H1 (cell line): ENCODE measurements at regions not wholly inside any gene's neighbourhood (a gene's known extent, or its start where the extent isn't known, plus 50 kb on each side); places are given as distances from the start of the nearest gene placed in this dataset.
"Not testable (repeated sequence)": the region's sequence is repeated elsewhere in the genome, so short reads cannot be mapped to it uniquely, and the experiment has no call there.

ENCODE experiments used
- CTCF ChIA-PET: fragments of 300-600 bp; sonication (Branson Sonifier 250); formaldehyde crosslinking; loops from one replicate; lab custom pipeline; 2021; ENCODE audit not compliant: partially characterized antibody; lab: Charles Lee
- POLR2A ChIA-PET: fragments of 300-600 bp; sonication (Branson Sonifier 250); formaldehyde crosslinking; loops from one replicate; lab custom pipeline; 2021; ENCODE audit warnings: inconsistent platforms; ENCODE audit not compliant: partially characterized antibody; lab: Charles Lee
- DNase-seq, 2 experiments: peaks; one replicate each; pipeline versions ENCODE4 v3.0.0 to v3.0.0-alpha.2; 2010 to 2022; ENCODE audit warnings: low spot score in 2 of 2, low read depth in 1 of 2, mixed read lengths in 1 of 2
- FAIRE-seq: peaks from 2 replicates; lab custom pipeline; 2011; peaks lifted over from hg19 to GRCh38; lab: Jason Lieb, UNC
- H2AFZ ChIP-seq: 2 replicates; pipeline ENCODE4 v1.8.1; 2012; ENCODE audit warnings: low read length, inconsistent platforms
- H2AK5ac ChIP-seq: 2 replicates; pipeline ENCODE4 v1.6.1; 2013; ENCODE audit warnings: low read depth, low read length
- H2BK120ac ChIP-seq: replicated peaks from 2 replicates; pipeline ENCODE3; 2013; ENCODE audit warnings: low read depth, low read length, inconsistent platforms
- H2BK12ac ChIP-seq: 2 replicates; pipeline ENCODE4 v1.6.1; 2013; ENCODE audit warnings: low read depth, low read length
- H2BK15ac ChIP-seq: 2 replicates; pipeline ENCODE4 v1.6.1; 2013; ENCODE audit warnings: low read length
- H2BK20ac ChIP-seq: 2 replicates; pipeline ENCODE4 v1.6.1; 2013; ENCODE audit warnings: low read length
- H2BK5ac ChIP-seq: 2 replicates; pipeline ENCODE4 v1.6.1; 2013; ENCODE audit warnings: low read depth, low read length
- H3K14ac ChIP-seq: 2 replicates; pipeline ENCODE4 v1.6.1; 2013; ENCODE audit warnings: inconsistent platforms; ENCODE audit not compliant: insufficient read length
- H3K18ac ChIP-seq: 2 replicates; pipeline ENCODE4 v1.6.1; 2013; ENCODE audit warnings: low read length; ENCODE audit errors: extremely low read depth
- H3K23ac ChIP-seq: 2 replicates; pipeline ENCODE4 v1.6.1; 2013; ENCODE audit warnings: inconsistent platforms; ENCODE audit not compliant: insufficient read length
- H3K23me2 ChIP-seq: 2 replicates; pipeline ENCODE4 v1.6.1; 2013; ENCODE audit warnings: low read depth, low read length
- H3K27ac ChIP-seq: 2 replicates; pipeline ENCODE4 v1.6.1; 2011; ENCODE audit warnings: low read depth, low read length, inconsistent platforms
- H3K27me3 ChIP-seq, 4 experiments: replicated peaks in 1 of 4; 1 replicate in 1 of 4; 2 replicates in 3 of 4; pipeline versions ENCODE4 v1.6.1 to v1.8.1; 2011 to 2013; ENCODE audit warnings: low read length in 3 of 4, mild to moderate bottlenecking in 3 of 4, inconsistent platforms in 2 of 4, mixed read lengths in 2 of 4, moderate library complexity in 1 of 4; ENCODE audit not compliant: control insufficient read depth in 3 of 4, insufficient read depth in 3 of 4; ENCODE audit errors: extremely low read depth in 1 of 4
- H3K36me3 ChIP-seq, 4 experiments: 2 replicates each; pipeline versions ENCODE4 v1.6.1 to v1.8.1; 2011 to 2013; ENCODE audit warnings: mild to moderate bottlenecking in 4 of 4, low read length in 3 of 4, moderate library complexity in 2 of 4, control low read depth in 1 of 4, inconsistent platforms in 1 of 4; ENCODE audit not compliant: insufficient read depth in 4 of 4, control insufficient read depth in 2 of 4
- H3K4ac ChIP-seq: replicated peaks from 2 replicates; pipeline ENCODE3; 2013; ENCODE audit warnings: low read length, low read depth, mixed read lengths, inconsistent platforms; ENCODE audit not compliant: insufficient read length
- H3K4me1 ChIP-seq, 4 experiments: replicated peaks in 1 of 4; 1 replicate in 1 of 4; 2 replicates in 3 of 4; pipeline versions ENCODE4 v1.6.1 to v1.8.1; 2011 to 2013; ENCODE audit warnings: low read length in 3 of 4, inconsistent platforms in 2 of 4, mixed read lengths in 1 of 4; ENCODE audit not compliant: insufficient read depth in 4 of 4, control insufficient read depth in 3 of 4
- H3K4me2 ChIP-seq, 2 experiments: 2 replicates each; pipeline versions ENCODE4 v1.6.1 to v1.8.1; 2011 to 2013; ENCODE audit warnings: low read depth in 2 of 2, low read length in 2 of 2, control low read depth in 1 of 2, inconsistent platforms in 1 of 2, mild to moderate bottlenecking in 1 of 2; ENCODE audit not compliant: insufficient read depth in 1 of 2
- H3K4me3 ChIP-seq, 4 experiments: fragments of 200-600, 300-600 bp in 1 of 4; sonication (generic), shearing (Covaris generic), sonication (Bioruptor Twin) in 1 of 4; 2 replicates each; pipeline versions ENCODE4 v1.5.1 to v1.8.1; 2011 to 2016; ENCODE audit warnings: low read length in 4 of 4, low read depth in 3 of 4, control low read depth in 2 of 4, inconsistent platforms in 2 of 4, mild to moderate bottlenecking in 2 of 4, mixed read lengths in 1 of 4, moderate library complexity in 1 of 4; ENCODE audit not compliant: insufficient read depth in 2 of 4; ENCODE audit errors: extremely low read depth in 1 of 4
- H3K56ac ChIP-seq: replicated peaks from 2 replicates; pipeline ENCODE3; 2013; ENCODE audit warnings: low read depth, mild to moderate bottlenecking, mixed read lengths, low read length, inconsistent platforms; ENCODE audit not compliant: insufficient read length
- H3K79me1 ChIP-seq: 2 replicates; pipeline ENCODE4 v1.6.1; 2013; ENCODE audit warnings: low read depth, low read length, control low read depth
- H3K79me2 ChIP-seq, 2 experiments: 2 replicates each; pipeline versions ENCODE4 v1.6.1 to v1.8.1; 2012 to 2013; ENCODE audit warnings: low read length in 2 of 2, mild to moderate bottlenecking in 2 of 2, inconsistent platforms in 1 of 2; ENCODE audit not compliant: insufficient read depth in 2 of 2, control insufficient read depth in 1 of 2
- H3K9ac ChIP-seq, 4 experiments: replicated peaks in 1 of 4; 1 replicate in 1 of 4; 2 replicates in 3 of 4; pipeline versions ENCODE4 v1.6.1 to v1.8.1; 2011 to 2013; ENCODE audit warnings: low read depth in 3 of 4, low read length in 3 of 4, control low read depth in 2 of 4, mild to moderate bottlenecking in 2 of 4, moderate library complexity in 2 of 4, inconsistent platforms in 1 of 4; ENCODE audit errors: extremely low read depth in 1 of 4
- H3K9me3 ChIP-seq, 2 experiments: 2 replicates each; pipeline versions ENCODE4 v1.6.1 to v1.8.1; 2012 to 2013; ENCODE audit warnings: mild to moderate bottlenecking in 2 of 2, moderate library complexity in 2 of 2, control low read depth in 1 of 2, inconsistent platforms in 1 of 2, low read depth in 1 of 2, low read length in 1 of 2, mixed read lengths in 1 of 2; ENCODE audit not compliant: insufficient read depth in 2 of 2
- H4K20me1 ChIP-seq, 2 experiments: replicated peaks in 1 of 2; 2 replicates each; pipeline versions ENCODE3 to v1.8.1; 2011 to 2013; ENCODE audit warnings: inconsistent platforms in 2 of 2, low read length in 2 of 2, mild to moderate bottlenecking in 1 of 2; ENCODE audit not compliant: insufficient read depth in 2 of 2, control insufficient read depth in 1 of 2
- H4K5ac ChIP-seq: 2 replicates; pipeline ENCODE4 v1.6.1; 2013; ENCODE audit warnings: low read length, low read depth, mixed read lengths, inconsistent platforms; ENCODE audit not compliant: insufficient read length
- H4K8ac ChIP-seq: 2 replicates; pipeline ENCODE4 v1.8.0; 2013; ENCODE audit warnings: mild to moderate bottlenecking, moderate library complexity, low read length, inconsistent platforms; ENCODE audit not compliant: insufficient read depth; ENCODE audit errors: extremely low read depth
- H4K91ac ChIP-seq: replicated peaks from 2 replicates; pipeline ENCODE3; 2013; ENCODE audit warnings: low read length, mixed read lengths, inconsistent platforms; ENCODE audit not compliant: insufficient read length
- WGBS, 2 experiments: shearing (Covaris generic) in 1 of 2; methylation state at CpG; one replicate each; pipeline versions ENCODE4 v1.1.6 to v1.1.7; 2013 to 2015; ENCODE audit warnings: low lambda C conversion rate in 2 of 2, mixed read lengths in 2 of 2, inconsistent platforms in 1 of 2, low coverage in 1 of 2, missing lambda C conversion rate in 1 of 2; ENCODE audit not compliant: insufficient replicate concordance in 2 of 2, insufficient coverage in 1 of 2, insufficient read length in 1 of 2; ENCODE audit errors: extremely low coverage in 1 of 2, missing lambda C conversion rate in 1 of 2; 5-methylcytosine and 5-hydroxymethylcytosine counted together

- H4K5ac ChIP-seq, H3K79me1 ChIP-seq, H2BK15ac ChIP-seq, H3K4me1 ChIP-seq, H2BK5ac ChIP-seq, H2BK12ac ChIP-seq, H3K79me2 ChIP-seq, H3K14ac ChIP-seq, DNase-seq, H3K27me3 ChIP-seq, H4K8ac ChIP-seq, H3K36me3 ChIP-seq, H3K56ac ChIP-seq, H4K20me1 ChIP-seq, H3K4me3 ChIP-seq, H3K27ac ChIP-seq, H3K23ac ChIP-seq, POLR2A ChIA-PET, H3K4me2 ChIP-seq, CTCF ChIA-PET, H2BK120ac ChIP-seq, H3K4ac ChIP-seq, H3K9ac ChIP-seq, H3K18ac ChIP-seq, H2AK5ac ChIP-seq, H2AFZ ChIP-seq, H4K91ac ChIP-seq, FAIRE-seq, H2BK20ac ChIP-seq: not testable (repeated sequence)
- WGBS, 2 experiments = 89% methylated on average over 7 of the region's 7 CpGs; no CpG with 5 or more reads in 1 of the 2 experiments
- peaks cover 9 to 48% of the 10 kb centered on the region in 2 experiments for H3K9me3 ChIP-seq
- H3K23me2 ChIP-seq = peaks cover 21% of the 10 kb centered on the region; the same call in 1 of the 2 replicates
These were observed 102.2 kb upstream of the FBXO28 start for GRCh38 chr1:224011751-224012150.

DNA sequence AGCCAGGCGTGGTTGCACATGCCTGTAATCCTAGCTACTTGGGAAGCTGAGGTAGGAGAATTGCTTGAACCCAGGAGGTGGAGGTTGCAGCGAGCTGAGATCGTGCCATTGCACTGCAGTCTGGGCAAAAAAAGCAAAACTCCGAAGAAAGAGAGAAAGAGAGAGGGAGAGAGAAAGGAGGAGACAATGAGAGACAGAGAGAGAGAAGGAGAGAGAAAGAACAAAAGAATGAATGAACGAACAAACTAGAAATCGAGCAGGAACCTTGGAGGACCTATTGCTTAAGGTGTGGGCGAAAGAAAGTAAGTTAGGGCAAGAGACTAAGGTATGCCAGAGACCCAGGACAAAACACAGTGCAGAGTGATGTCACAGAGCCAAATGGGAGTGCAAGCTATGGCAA lies 102.8 kb upstream of the FBXO28 start:
- H2BK5ac ChIP-seq, H3K4me3 ChIP-seq, H2AK5ac ChIP-seq, H2AFZ ChIP-seq, H3K79me2 ChIP-seq, H3K18ac ChIP-seq, H3K36me3 ChIP-seq, H3K27me3 ChIP-seq, H2BK12ac ChIP-seq, CTCF ChIA-PET, H3K14ac ChIP-seq, H3K56ac ChIP-seq, DNase-seq, H3K23ac ChIP-seq, H3K4me2 ChIP-seq, H2BK20ac ChIP-seq, H3K27ac ChIP-seq, H3K4ac ChIP-seq, H3K4me1 ChIP-seq, H4K8ac ChIP-seq, H2BK120ac ChIP-seq, H4K91ac ChIP-seq, H4K5ac ChIP-seq, H3K9ac ChIP-seq, H4K20me1 ChIP-seq, H2BK15ac ChIP-seq, H3K79me1 ChIP-seq, POLR2A ChIA-PET: not testable (repeated sequence)
- FAIRE-seq = peak; percentile 19
- 100% methylated on average over 4 of the region's 7 CpGs; no CpG with 5 or more reads in 1 of the 2 experiments for WGBS, 2 experiments
- Histone ChIP-seq H3K9me3 (peaks cover 9 to 48% of the 10 kb centered on the region in 2 experiments), H3K23me2 (peaks cover 21% of the 10 kb centered on the region; the same call in 1 of the 2 replicates)
